ENCODE measurements at regions not wholly inside any gene's neighbourhood (a gene's known extent, or its start where the extent isn't known, plus 50 kb on each side); places are given as distances from the start of the nearest gene placed in this dataset.

GRCh38 chr3:165903885-165904630 is 66.8 kb upstream of the BCHE start (continued):
- TF ChIP-seq CEBPB (tag; IDR thresholded peaks at IDR 0.05): peak; percentile 51; the same call in 1 of the 2 replicates

- CTCF ChIA-PET (ENCODE audit: low intra/inter-chr PET ratio): no interaction called here
- Histone ChIP-seq H3K9ac (ENCODE audit: insufficient read depth in 1 of 2, low read depth in 2 of 2, low read length in 2 of 2) (no peak overlapping the region), H3K27ac (ENCODE audit: extremely low read depth, low read depth, low read length) (no peak overlapping the region), H2AFZ (ENCODE audit: low read depth, low read length) (no peak overlapping the region), H3K9me3 (replicated peaks; ENCODE audit: control insufficient read depth, insufficient read depth, low read depth, low read length) (no peaks in the 10 kb centered on the region), H3K4me3 (no peak overlapping the region), H3K4me2 (ENCODE audit: insufficient read depth, low read length) (no peak overlapping the region), H3K79me2 (ENCODE audit: control insufficient read depth, insufficient read depth, low read length) (no peaks in the 10 kb centered on the region), H3K27me3 (ENCODE audit: control insufficient read depth in 2 of 2, insufficient read depth in 2 of 2, low read length in 2 of 2) (no peaks in the 10 kb centered on the region), H3K36me3 (ENCODE audit: control insufficient read depth, insufficient read depth, low read length) (no peaks in the 10 kb centered on the region; the same call in 2 of the 3 replicates), H3K4me1 (replicated peaks in 1 of 2; ENCODE audit: control insufficient read depth in 2 of 2, insufficient read depth in 2 of 2, low read length in 2 of 2) (no peaks in the 10 kb centered on the region), H4K20me1 (replicated peaks; ENCODE audit: control insufficient read depth, insufficient read depth, low read length) (no peaks in the 10 kb centered on the region), H3K9me1 (ENCODE audit: control insufficient read depth, insufficient read depth, low read length) (no peaks in the 10 kb centered on the region)
- no TSS peak for BruUV-seq (replicated peaks)
- DNase-seq (ENCODE audit: extremely low read depth in 1 of 4, low spot score in 3 of 4) (no peak), ATAC-seq (no peak), FAIRE-seq (no peak)
- in situ Hi-C loops (cut with MboI): no loop called here
- 23% methylated on average over 1 of the region's 1 CpG for WGBS (ENCODE audit: insufficient coverage, low coverage, missing lambda C conversion rate)
- POLR2A ChIA-PET: no interaction called here
- intact Hi-C loops (cut with micrococcal nuclease): no loop called here
- TF ChIP-seq, protein P1, sequence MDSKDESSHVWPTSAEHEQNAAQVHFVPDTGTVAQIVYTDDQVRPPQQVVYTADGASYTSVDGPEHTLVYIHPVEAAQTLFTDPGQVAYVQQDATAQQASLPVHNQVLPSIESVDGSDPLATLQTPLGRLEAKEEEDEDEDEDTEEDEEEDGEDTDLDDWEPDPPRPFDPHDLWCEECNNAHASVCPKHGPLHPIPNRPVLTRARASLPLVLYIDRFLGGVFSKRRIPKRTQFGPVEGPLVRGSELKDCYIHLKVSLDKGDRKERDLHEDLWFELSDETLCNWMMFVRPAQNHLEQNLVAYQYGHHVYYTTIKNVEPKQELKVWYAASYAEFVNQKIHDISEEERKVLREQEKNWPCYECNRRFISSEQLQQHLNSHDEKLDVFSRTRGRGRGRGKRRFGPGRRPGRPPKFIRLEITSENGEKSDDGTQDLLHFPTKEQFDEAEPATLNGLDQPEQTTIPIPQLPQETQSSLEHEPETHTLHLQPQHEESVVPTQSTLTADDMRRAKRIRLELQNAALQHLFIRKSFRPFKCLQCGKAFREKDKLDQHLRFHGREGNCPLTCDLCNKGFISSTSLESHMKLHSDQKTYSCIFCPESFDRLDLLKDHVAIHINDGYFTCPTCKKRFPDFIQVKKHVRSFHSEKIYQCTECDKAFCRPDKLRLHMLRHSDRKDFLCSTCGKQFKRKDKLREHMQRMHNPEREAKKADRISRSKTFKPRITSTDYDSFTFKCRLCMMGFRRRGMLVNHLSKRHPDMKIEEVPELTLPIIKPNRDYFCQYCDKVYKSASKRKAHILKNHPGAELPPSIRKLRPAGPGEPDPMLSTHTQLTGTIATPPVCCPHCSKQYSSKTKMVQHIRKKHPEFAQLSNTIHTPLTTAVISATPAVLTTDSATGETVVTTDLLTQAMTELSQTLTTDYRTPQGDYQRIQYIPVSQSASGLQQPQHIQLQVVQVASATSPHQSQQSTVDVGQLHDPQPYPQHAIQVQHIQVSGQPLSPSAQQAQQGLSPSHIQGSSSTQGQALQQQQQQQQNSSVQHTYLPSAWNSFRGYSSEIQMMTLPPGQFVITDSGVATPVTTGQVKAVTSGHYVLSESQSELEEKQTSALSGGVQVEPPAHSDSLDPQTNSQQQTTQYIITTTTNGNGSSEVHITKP (IDR thresholded peaks at IDR 0.05; ENCODE audit: partially characterized antibody): no peak
- TF ChIP-seq ZNF699 (CRISPR knock-in tag; IDR thresholded peaks at IDR 0.05; ENCODE audit: insufficient replicate concordance) (no peak), NR2C1 (IDR thresholded peaks at IDR 0.05) (no peak), NR2C1 (tag; IDR thresholded peaks at IDR 0.05) (no peak), SNIP1 (IDR thresholded peaks at IDR 0.05; ENCODE audit: low read depth) (no peak), HDAC8 (tag; IDR thresholded peaks at IDR 0.05) (no peak), MIER1 (IDR thresholded peaks at IDR 0.05; ENCODE audit: low read depth) (no peak), ZNF695 (CRISPR knock-in tag; IDR thresholded peaks at IDR 0.05) (no peak), ZNF133 (CRISPR knock-in tag; IDR thresholded peaks at IDR 0.05) (no peak)
These were observed 61.8 kb upstream of the BCHE start for GRCh38 chr3:165899066-165899465.

All from K562 (cell line).